Nucleus accumbens (tissue), 56 donors: ENCODE measurements at regions not wholly inside any gene's neighbourhood (a gene's known extent, or its start where the extent isn't known, plus 50 kb on each side); places are given as distances from the start of the nearest gene placed in this dataset.
"Not testable (repeated sequence)": the region's sequence is repeated elsewhere in the genome, so short reads cannot be mapped to it uniquely, and the experiment has no call there.

Source experiments
- DNase-seq, 56 donors: peaks; one replicate each; lab custom pipeline; 2025; lab: John Stamatoyannopoulos, UW

DNA sequence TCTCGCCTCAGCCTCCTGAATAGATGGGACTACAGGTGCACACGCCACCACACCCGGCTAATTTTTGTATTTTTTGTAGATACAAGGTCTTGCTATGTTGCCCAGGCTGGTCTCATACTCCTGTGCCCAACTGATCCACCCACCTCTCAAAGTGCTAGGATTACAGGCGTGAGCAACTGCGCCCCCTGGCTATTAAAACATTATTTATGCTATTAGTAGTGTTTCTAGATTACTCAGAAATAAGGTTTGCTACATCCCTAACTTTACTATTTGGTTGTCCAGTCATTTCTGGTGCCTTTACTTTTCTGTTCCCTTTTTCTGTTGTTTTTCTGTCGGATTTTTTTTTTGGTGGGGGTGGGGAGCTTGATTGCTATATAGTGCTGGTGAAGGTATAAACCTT, 393.6 kb upstream of the TPM1 start:
- DNase-seq: no peak

DNA sequence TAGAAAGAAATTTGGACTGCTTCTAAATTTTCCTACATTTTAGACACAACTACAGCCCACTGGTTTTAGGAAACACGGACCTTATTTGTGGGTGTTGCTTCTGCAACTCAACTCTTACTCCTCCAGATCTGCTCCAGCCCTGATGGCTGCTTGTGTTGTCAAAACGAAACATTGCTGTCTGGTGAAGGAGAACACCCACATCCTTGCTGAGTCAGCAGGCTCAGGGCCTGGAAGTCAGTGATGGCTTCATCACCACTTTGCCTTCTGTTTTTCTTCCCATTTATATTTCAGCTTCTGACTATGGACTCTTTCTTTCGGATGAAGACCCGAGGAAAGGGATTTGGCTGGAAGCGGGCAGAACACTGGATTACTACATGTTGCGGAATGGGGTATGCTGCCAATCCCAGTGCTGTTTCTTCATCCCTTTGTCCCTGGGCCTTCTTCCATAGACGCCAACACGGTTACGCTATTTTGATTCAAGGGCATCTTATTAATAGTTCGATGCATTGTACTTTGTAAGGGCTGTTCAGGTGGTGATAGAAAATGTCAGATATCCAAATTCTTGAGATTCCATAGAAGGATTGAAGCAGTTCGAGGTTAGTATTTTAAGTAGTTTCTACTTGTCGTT, 392.6 kb upstream of the TPM1 start:
- DNase-seq: peak in 17 of 56 donors; percentile 1 to 46 (median 20)

DNA sequence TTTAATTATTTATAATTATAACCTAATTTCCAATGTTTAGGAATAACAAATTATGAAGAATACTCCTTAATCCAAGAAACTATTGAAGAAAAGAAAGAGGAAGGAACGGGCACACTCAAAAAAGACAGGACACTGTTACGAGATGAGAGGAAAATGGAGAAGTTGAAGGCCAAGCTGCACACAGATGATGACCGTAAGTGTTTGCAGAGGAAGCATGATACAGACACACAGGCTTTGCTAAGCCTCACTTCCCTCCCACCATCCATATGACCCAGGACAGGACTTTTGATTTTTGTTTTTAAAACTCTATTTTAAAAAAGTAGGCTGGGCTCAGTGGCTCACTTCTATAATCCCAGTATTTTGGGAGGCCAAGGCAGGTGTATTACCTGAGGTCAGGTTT, 389.4 kb upstream of the TPM1 start:
- no peak for DNase-seq

DNA sequence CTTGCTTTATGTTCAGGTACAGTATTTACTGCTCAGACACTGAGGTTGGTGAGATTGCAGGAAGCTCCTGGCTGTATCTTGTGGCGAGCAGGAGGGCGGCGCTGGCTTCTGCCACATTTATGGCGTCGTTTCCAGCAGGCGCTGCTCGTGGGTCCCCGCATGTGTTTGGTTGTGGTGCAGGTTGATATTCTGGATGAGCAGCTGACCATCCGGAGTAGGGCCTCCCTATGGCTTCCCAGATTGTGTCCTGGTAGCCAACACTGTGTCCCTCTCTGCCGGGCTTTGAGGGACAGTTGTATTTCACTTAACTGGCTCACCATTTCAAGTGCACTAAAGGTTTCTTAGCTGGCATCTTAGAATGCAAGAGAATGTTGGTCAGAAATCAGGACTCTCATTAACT, 386.5 kb upstream of the TPM1 start:
- DNase-seq: no peak

DNA sequence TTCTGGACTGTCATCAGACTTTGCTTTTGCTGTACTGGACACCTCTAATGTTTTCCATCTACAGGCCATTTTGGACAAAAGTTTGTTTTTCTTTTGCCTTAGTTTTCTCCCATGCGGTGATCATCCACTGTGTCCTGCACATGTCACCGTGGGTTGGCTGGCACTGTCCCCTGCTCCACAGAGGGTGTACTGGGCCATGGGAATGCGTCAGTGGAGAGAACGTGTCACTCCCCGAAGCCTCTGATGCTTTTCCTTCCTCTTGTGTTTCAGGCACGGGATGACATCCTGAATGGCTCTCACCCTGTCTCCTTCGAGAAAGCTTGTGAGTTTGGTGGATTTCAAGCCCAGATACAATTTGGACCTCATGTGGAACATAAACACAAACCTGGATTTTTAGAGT, 385.0 kb upstream of the TPM1 start:
- not testable (repeated sequence) for DNase-seq

DNA sequence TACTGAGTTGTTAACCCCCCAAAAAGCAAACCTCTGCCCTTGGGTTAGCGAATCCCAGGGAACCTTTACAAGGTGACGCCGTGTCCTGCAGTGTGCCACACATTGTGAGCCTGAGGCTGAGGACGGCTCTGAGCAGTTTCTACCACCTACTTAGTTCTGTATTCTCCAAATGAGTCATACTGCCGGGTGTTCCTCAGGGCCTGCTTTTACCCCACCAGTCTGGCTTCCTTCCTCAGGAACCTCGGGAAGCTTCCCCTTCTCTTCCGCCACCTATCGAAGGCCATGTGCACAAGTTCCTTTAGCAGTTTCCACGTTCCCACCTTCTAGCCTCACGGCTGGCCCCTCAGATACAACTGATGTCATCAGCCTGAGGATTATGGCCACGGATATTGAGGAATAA, 384.0 kb upstream of the TPM1 start:
- peak in 15 of 56 donors; percentile 6 to 48 (median 16) for DNase-seq

DNA sequence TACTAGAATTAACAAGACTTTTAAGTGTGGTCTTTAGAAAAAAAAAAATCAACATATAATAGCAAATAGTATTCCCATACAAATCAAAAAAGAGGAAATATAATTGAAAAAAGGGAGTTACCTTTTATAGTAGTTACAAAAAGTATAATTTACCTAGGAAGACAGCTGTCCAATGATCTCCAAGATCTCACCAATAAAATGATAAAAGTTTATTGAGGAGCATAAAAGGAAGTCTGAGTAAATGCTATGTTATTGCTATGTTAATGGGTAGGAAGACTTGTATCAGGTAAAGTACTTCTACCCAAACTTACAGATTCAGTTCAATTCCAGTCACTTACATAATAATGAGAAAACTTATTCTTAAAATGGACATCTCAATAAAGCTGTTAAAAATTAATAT, 379.0 kb upstream of the TPM1 start:
- DNase-seq: no peak

DNA sequence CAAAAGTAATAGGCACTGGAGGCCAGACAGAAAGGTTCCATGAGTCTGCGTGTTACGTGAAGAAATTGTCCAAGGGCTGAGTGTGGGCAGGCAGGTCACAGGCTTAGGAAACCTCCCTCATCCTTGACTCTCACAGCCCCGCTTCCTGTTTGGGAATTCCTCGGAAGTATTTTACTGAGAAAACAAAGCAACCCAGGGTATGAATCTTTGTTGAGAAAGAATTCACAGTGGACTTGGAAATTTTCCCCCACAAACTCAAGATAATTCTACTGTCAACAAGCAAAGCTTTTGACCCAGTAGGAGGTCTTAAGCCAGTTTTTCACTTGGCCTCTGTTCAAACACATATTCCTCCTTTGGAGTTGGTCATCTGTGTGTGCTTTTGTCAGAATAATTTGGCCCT, 377.1 kb upstream of the TPM1 start:
- DNase-seq: no peak

DNA sequence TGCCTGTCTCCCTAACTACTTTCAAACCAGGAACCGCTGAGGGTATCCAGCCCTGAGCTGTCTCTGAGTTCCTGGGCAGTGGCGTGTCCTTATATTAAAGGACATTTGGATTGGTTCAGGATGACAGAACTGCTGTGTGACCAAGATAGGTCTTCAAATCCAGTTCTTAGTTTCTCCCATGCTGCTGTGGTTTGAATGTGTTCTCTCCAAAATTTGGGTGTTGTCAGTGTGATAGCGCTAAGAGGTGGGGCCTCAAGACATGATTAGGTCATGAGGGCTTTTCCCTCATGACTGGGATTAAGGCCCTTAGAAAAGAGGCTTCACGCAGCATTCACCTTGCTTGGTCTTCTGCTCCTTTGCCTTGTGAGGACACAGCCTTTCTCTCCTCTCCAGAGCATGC, 376.5 kb upstream of the TPM1 start:
- DNase-seq: no peak

DNA sequence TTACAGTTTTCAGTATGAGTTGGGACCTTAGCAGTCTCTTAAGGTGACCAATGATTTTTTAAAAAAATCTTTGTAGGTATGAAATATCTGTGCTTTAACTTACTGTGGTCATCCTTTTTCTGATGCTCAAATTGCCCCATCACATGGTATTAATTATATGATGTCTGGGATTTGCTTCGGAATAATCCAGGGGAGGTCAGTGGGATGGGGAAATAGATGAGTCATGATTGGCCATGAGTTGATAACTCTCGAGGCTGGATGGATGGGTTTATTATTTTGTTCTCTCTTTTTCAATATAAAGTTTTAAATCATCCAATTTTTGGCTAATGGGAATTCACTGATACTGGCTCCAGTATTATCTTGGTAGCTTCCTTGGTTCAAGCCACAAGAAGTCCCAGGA, 370.3 kb upstream of the TPM1 start:
- DNase-seq: no peak

DNA sequence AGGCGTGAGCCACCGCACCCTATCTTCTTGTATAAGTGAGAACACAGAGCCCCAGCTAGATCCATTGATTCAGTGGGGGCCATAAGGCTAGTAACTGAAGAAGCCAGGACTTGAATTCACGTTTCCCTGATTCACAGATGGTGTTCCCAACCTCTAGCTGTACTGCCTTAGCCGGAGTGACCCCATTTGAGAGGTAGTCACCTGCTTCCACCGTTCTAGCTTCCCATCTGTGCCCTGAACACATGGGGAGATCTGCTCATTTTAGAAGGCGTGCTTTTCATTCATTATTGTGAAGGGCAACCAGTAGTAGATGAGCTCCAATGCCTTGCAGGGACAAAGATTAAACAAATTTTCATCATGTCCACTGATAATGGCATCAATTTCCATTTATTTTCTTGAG, 365.7 kb upstream of the TPM1 start:
- no peak for DNase-seq

DNA sequence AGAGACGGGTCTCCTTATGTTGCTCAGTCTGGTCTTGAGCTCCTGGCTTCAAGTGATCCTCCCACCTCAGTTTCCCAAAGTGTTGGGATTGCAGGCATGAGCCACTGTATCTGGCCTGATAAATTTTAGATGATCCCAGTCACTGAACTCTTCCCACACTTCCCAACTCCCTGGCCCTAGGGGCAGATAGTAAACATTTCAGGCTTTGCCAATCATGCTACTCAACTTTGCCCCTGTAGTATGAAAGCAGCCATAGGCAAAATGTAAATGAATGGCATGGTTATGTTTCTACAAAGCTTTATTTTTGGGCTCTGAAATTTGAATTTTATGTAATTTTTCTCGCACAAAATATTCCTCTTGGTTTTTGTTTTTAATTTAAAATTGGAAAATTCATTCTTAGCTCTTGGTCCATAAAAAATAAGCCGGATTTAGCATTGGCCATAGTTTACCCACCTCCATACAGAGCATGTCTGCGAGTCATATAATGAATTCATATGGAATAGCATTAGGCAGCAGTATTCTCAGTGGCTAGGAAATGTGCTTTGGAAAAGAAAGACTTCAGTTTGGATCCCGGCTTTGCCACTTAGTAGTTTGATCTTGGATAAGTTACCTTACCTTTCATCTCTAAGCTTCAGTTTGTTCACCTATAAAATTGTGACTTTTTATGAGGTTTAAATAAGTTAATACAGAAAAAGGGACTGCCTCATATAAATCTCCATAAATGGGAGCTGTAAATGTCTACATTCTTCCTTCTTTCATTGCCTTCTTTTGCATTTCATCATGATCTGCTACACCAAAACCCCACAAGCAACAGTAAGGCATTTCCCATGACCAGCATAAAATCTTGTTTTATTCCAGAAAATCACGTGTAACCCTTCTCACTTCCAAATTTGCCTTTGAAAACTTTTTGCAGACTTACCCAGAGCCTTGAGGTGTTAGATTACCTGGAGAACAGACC, 360.3 kb upstream of the TPM1 start:
- DNase-seq: no peak

DNA sequence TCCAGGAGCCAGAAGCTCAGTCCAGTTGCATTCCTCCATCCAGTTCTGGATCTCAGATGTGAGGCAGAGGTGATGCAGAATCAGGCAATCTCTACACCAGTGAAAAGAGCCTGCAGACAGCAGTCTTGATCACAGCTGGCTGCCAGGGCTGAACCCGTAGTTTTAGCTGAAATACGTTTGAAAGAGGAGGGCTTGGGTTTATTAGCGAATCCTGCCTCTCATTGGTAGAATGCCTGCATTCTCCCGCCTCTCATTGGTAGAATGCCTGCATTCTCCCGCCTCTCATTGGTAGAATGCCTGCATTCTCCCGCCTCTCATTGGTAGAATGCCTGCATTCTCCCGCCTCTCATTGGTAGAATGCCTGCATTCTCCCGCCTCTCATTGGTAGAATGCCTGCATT, 359.4 kb upstream of the TPM1 start:
- DNase-seq: not testable (repeated sequence)

DNA sequence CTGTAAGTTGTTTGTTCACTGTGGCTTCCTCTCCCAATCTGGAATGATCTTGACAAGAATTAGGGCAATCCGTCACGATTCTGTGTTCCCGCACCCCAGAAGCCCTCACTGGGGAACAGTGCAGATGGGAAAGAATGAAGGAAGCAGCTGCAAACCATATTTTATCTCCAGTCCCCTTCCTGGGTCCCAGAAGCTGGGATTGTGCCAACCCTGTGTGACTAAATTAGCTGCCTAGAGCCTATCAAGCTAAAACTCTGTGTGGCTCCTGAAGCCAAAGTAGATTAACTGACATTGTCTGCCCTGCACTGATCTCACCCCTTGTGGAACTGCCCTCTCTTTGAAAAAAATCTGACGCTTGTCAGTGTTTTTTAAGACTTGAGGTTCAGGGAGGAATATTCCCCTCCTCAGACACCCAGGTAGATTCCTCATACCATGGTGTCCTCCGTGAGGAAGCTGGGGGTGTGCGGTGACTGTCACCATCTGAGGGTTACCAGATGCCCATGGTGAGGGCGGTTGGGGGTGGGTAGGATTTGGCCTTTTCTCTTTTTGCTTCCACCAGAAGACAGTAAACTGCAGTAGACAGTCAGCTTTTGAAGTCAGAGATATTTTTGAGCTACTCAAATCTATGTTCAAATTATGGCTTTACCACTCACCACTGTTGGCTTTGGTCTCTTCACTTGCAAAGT, 358.3 kb upstream of the TPM1 start:
- no peak for DNase-seq

DNA sequence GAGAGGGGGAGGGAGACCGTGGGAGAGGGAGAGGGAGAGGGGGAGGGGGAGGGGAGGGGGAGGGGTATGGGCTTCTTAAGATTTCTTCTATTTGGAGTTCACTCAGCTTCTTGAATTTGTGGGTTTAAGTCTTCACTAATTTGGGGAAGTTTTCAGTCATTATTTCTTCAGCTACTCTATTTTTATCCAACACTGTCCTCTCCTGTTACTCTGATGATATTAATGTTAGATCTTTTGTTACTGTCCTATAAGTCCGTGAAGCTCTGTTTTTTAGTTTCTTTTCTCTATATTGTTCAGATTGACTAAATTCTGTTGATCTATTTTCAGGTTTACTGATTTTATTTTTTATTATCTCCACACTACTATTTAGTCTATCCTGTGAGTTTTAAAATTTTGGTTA, 351.5 kb upstream of the TPM1 start:
- DNase-seq: no peak

DNA sequence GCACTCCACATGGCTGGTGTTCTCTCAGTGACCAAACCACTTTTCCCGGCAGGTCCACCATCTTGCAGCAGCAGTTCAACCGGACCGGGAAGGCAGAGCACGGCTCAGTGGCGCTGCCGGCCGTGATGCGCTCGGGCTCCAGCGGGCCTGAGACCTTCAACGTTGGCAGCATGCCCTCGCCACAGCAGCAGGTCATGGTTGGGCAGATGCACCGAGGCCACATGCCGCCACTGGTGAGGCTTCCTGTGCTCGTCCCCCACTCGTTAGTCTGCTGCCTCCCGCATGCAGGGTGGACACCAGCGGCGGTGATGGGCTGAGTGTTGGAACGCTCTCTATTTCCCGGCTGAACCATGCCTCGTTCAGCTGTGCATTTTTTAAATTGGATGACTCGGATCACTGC, 344.9 kb upstream of the TPM1 start:
- no peak for DNase-seq

DNA sequence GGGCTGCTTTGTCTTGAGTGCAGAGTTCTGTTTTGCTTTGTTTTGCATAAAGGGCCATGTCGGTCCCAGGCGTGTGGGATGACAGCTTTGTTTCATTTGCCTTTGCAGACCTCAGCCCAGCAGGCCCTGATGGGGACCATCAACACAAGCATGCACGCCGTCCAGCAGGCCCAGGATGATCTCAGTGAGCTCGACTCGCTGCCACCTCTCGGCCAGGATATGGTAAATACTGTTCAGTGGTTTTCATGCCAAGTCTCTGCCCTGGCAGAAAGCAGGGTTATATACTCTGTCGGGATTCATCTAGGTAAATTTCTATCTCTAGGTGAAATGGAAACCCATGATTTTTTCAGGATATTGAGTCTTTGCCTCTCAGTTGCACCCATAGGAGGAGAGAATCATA, 343.9 kb upstream of the TPM1 start:
- no peak for DNase-seq

DNA sequence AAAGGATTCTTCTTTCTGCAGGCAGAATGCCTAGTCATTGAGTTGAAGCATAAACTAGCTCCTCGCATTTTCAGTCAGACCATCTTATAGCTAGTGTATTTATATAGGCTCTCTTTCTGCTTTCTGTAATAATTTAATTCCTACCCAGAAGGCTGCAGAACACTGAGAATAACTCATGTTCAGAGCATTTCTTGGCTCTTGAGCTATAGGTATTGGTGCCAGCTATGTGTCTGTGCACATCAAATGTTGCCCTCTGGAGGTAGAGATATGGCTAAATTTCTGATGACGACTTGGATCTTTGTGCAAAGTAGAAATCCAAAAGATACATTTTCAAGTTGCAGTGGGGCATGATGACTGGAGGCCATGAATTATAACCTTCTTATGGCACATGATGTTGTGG, 336.2 kb upstream of the TPM1 start:
- no peak for DNase-seq

DNA sequence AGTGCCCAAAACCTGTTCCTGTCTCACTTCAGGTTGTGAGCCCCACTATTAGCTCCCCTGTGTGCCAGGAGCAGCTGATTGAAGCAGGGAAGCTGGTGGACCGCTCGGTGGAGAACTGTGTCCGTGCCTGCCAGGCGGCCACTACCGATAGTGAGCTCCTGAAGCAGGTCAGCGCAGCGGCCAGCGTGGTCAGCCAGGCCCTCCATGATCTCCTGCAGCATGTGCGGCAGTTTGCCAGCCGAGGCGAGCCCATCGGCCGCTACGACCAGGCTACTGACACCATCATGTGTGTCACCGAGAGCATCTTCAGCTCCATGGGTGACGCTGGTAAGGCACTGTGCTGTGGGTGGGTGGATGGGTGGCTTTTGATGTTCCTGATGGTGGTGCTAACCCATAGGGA, 334.1 kb upstream of the TPM1 start:
- DNase-seq: no peak

DNA sequence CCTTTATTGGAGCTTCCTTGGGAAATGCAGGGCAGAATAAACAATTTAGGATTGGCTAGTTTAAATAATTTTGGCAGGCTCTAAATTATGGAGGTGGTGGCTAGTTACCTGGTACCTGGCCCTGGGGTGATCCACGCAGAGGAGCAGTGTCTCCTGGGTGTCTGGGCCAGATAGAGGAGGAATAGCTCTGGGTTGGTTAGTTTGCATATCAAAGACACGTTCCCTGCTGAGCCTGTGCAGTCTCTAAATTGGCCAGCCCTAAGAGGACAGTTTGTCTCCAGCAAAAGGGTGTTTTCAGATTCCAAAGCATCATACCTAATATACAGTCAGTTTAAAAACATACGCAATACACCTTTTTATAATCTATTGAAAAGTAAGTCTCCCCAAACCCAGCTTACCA, 333.3 kb upstream of the TPM1 start:
- DNase-seq: no peak

DNA sequence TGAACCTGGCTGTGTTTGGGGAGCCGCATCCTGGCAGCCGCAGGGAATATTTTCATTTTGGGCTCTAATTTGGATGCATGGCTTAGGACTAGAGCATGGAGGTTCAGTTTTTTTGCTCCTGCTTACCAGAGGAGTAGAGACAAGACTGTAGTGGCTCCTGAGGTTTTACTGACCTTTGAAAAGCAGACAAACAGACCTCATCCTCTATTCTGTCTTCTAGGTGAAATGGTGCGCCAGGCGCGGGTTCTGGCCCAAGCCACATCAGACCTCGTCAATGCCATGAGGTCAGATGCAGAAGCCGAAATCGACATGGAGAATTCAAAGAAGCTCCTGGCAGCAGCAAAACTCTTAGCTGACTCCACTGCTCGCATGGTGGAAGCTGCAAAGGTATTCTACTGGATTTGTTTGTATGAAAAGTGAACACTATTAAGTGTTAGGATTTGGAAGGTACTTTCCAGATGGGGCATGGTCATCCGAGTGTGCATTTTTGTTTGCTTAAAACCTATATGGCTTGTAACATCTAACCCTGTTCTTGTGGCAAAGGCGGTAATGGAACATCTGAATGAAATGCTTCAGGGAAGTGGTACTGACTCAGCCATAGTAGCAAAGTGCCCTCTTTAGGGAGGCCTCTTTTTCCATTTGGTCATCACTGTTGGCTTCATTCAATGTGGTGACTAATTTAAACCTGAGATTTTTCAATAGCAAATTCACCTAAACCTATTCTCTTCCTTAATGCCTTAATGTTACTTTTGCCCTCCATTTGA, 330.7 kb upstream of the TPM1 start:
- DNase-seq: no peak
